Heart right ventricle (tissue), 16 donors: ENCODE measurements at regions not wholly inside any gene's neighbourhood (a gene's known extent, or its start where the extent isn't known, plus 50 kb on each side); places are given as distances from the start of the nearest gene placed in this dataset.

Source experiments
- ATAC-seq, 8 donors: fragments of 200-7000 bp; cut with Tn5 transposase; one replicate each; pipeline ENCODE4 v1.9.1; 2020; ENCODE audit warnings: mild to moderate bottlenecking in 8 of 8, moderate library complexity in 8 of 8, moderate number of reproducible peaks in 1 of 8
- DNase-seq, 2 donors: peaks; one replicate each; pipeline ENCODE4 v3.0.0-alpha.2; 2020
- H3K27ac ChIP-seq, 10 donors: fragments of 200-600 bp; sonication (generic) in 2 of 10; one replicate each; pipeline versions ENCODE4 v1.5.0 to v1.8.0; 2020 to 2022; ENCODE audit warnings: mild to moderate bottlenecking in 3 of 10
- H3K27me3 ChIP-seq, 7 donors: fragments of 200-600 bp; one replicate each; pipeline ENCODE4 v1.8.0; 2021 to 2022; ENCODE audit warnings: mild to moderate bottlenecking in 2 of 7
- H3K36me3 ChIP-seq, 9 donors: fragments of 200-600 bp; sonication (generic) in 1 of 9; one replicate each; pipeline versions ENCODE4 v1.5.0 to v1.8.0; 2020 to 2022; ENCODE audit warnings: mild to moderate bottlenecking in 2 of 9
- H3K4me1 ChIP-seq, 9 donors: fragments of 200-600 bp; sonication (generic) in 1 of 9; one replicate each; pipeline versions ENCODE4 v1.5.0 to v1.8.0; 2020 to 2022; ENCODE audit warnings: mild to moderate bottlenecking in 4 of 9
- H3K4me3 ChIP-seq, 10 donors: fragments of 200-600 bp; sonication (generic) in 2 of 10; one replicate each; pipeline versions ENCODE4 v1.5.0 to v1.8.0; 2020 to 2022; ENCODE audit warnings: mild to moderate bottlenecking in 7 of 10, moderate library complexity in 2 of 10
- H3K9me3 ChIP-seq, 11 donors: fragments of 200-600 bp in 10 of 11; sonication (generic) in 2 of 11; one replicate each; pipeline versions ENCODE4 v1.5.0 to v1.8.0; 2013 to 2022; ENCODE audit warnings: mild to moderate bottlenecking in 2 of 11, control low read depth in 1 of 11, moderate library complexity in 1 of 11
- WGBS, 2 donors: extraction: QIAGEN DNeasy Blood & Tissue Kit; methylation state at CpG; one replicate each; pipeline ENCODE4 v1.1.7; 2013; ENCODE audit warnings: inconsistent platforms in 1 of 2; 5-methylcytosine and 5-hydroxymethylcytosine counted together
- intact Hi-C, 10 donors: fragments of 100-400 bp; cut with DNase I; formaldehyde crosslinking; loops; one replicate each; pipeline versions ENCODE4 v1.11.1 to v1.14.2; 2022
- TF ChIP-seq, protein P1 (sequence below), 9 donors: fragments of 200-600 bp; sonication (generic) in 2 of 9; IDR thresholded peaks; one replicate each; pipeline versions ENCODE4 v1.5.0 to v1.8.0; 2021 to 2022; ENCODE audit warnings: antibody characterized with exemption in 9 of 9, mild to moderate bottlenecking in 5 of 9, moderate library complexity in 1 of 9
- donor health status: Arrhythmogenic right ventricular cardiomyopathy.
- donor health status: ischemic (EF 13 %, LVEDD 7.1; RV severe dilation, severe dysfunction).
- donor health status: healthy with polysubstance abuse.
- donor health status: DM: no; HTN: yes; CAD: no.
- donor health status: DM: no; HTN: no; CAD: no.
- donor health status: ischemic (EF 25% LVEDD 6.9; RV normal size, moderate dysfunction).
- donor health status: ischemic (EF 25% LVEDD 5.7; RV mildly dilated, moderate dysfunction).
- donor health status: healthy.
- donor health status: DM: yes; HTN: yes; CAD: no.
- donor health status: Ischemic cardiomyopathy.
- donor health status: ischemic (EF 35%, LVEDD 5.7; RV mildly dilated, moderate dysfunction).
- donor health status: nonischemic (EF 11% LVEDD 7.7; RV severe dilation, severe dysfunction).
- donor health status: DM: yes; HTN: yes; CAD: no.
- donor health status: PGD.
- donor health status: ischemic (EF 29% LVEDD 5.4; RV normal size, mild dysfunction).
- donor health status: nonischemic (EF 23%, LVEDD 6.1; RV moderate dilation, normal function).

GRCh38 chr2:120421830-120422175, 75.9 kb downstream of the INHBB start:
- intact Hi-C loops, result loop anchor here in 1 of 10 donors (10.0 kb wide), 1 partner anchor 253 kb away; no protein-coding TSS in a partner anchor
- H3K4me1 ChIP-seq, result peaks cover 0 to 12% (median 0%) of the 10 kb centered on the region in 9 donors
- no peaks in the 10 kb centered on the region for H3K9me3 ChIP-seq
- H3K27ac ChIP-seq, result no peak overlapping the region
- peaks cover 0 to 18% (median 9%) of the 10 kb centered on the region in 7 donors for H3K27me3 ChIP-seq
- WGBS, 2 donors, result 53 to 63% methylated on average over 7 of the region's 7 CpGs
- no peaks in the 10 kb centered on the region for H3K36me3 ChIP-seq
- TF ChIP-seq, protein P1, sequence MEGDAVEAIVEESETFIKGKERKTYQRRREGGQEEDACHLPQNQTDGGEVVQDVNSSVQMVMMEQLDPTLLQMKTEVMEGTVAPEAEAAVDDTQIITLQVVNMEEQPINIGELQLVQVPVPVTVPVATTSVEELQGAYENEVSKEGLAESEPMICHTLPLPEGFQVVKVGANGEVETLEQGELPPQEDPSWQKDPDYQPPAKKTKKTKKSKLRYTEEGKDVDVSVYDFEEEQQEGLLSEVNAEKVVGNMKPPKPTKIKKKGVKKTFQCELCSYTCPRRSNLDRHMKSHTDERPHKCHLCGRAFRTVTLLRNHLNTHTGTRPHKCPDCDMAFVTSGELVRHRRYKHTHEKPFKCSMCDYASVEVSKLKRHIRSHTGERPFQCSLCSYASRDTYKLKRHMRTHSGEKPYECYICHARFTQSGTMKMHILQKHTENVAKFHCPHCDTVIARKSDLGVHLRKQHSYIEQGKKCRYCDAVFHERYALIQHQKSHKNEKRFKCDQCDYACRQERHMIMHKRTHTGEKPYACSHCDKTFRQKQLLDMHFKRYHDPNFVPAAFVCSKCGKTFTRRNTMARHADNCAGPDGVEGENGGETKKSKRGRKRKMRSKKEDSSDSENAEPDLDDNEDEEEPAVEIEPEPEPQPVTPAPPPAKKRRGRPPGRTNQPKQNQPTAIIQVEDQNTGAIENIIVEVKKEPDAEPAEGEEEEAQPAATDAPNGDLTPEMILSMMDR (IDR thresholded peaks at IDR 0.05), result no peak
- ATAC-seq, result no peak
- no peak overlapping the region for H3K4me3 ChIP-seq
- DNase-seq, result no peak

DNA sequence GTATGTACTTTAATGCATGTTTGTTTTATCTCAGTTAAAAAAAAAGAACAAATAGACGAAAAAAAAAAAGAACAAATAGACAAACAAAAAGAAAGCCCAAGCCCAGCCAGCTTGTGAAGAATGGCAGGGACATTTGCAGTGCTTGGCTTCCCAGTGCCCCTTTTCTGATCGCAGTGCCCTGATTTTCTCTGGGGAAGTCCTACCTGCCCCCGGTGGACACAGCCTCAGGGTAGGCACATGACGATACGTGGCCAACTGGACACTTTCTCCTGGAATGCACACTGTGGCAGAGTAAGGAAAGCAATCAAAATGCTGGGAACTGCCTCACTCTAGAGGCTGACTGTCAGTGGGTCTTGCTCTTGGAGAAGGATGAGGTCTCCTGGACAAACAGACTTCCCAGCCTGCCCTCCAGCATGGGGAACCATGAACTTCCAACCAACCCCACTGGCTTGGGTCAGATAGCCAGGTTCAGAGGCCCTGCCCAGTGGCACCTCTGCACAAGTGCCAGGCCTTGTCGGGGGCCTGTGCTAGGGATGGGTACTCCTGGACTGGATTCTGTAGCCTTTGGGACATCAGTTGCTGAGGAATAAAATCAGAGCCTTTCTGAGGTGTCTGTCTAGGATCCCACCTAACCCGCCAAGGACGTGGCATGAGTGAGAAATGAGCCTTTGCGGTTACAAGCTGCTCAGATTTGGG, 76.7 kb downstream of the INHBB start:
- Histone ChIP-seq H3K4me3 (no peak overlapping the region), H3K9me3 (no peaks in the 10 kb centered on the region), H3K36me3 (no peaks in the 10 kb centered on the region), H3K4me1 (peaks cover 0 to 12% (median 0%) of the 10 kb centered on the region in 9 donors), H3K27ac (no peak overlapping the region), H3K27me3 (peaks cover 0 to 18% (median 10%) of the 10 kb centered on the region in 7 donors)
- 86 to 88% methylated on average over 9 of the region's 9 CpGs for WGBS, 2 donors
- intact Hi-C loops, result loop anchor here in 1 of 10 donors (10.0 kb wide), 1 partner anchor 252 kb away; no protein-coding TSS in a partner anchor
- TF ChIP-seq, protein P1 (IDR thresholded peaks at IDR 0.05), result no peak
- ATAC-seq (no peak), DNase-seq (no peak)

DNA sequence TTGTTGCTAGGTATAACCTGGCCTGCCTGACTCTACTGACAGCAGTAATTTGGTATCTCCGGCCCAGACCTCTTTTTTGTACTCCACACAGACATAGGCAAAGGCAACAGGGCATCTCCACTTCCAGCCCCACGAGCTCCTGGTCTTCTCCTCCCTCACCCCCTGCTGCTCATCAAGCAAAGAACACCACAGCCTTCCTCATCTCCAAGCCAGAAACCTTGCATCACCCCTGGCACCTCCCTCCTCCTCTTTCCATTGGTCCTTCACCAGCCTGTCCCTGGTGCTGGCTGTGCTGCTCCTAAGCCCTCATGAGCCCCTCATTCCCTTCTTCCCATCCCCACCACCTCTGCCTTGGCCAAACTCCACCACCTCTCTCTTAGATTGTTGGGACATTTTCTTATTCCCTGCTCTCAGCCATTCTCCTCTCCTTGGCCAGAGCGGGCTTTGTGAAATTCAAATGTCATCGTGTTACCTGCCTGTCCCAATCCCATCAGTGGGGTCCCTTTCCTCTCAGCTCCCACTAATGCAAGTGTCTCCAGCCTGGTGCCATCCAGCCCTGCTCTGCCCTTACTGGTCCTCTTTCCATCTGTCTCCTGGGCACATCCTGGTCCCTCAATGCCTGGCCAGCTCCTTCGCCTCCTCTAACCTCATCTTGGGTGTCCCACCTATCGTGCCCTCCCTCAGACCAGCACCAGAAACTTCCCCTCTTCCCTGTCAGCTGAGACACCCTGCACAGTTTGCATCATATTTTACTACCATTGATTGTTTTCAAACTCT, 77.4 kb downstream of the INHBB start:
- no peak overlapping the region for H3K4me3 ChIP-seq
- intact Hi-C loops, result loop anchor here in 1 of 10 donors (10.0 kb wide), 1 partner anchor 251 kb away; no protein-coding TSS in a partner anchor
- DNase-seq (no peak), ATAC-seq (no peak)
- H3K36me3 ChIP-seq, result no peaks in the 10 kb centered on the region
- no peak overlapping the region for H3K27ac ChIP-seq
- WGBS, 2 donors, result 78 to 82% methylated on average over 6 of the region's 6 CpGs
- TF ChIP-seq, protein P1 (IDR thresholded peaks at IDR 0.05), result no peak
- no peaks in the 10 kb centered on the region for H3K9me3 ChIP-seq
- H3K4me1 ChIP-seq, result peaks cover 0 to 12% (median 0%) of the 10 kb centered on the region in 9 donors
- peaks cover 0 to 18% (median 13%) of the 10 kb centered on the region in 7 donors for H3K27me3 ChIP-seq

DNA sequence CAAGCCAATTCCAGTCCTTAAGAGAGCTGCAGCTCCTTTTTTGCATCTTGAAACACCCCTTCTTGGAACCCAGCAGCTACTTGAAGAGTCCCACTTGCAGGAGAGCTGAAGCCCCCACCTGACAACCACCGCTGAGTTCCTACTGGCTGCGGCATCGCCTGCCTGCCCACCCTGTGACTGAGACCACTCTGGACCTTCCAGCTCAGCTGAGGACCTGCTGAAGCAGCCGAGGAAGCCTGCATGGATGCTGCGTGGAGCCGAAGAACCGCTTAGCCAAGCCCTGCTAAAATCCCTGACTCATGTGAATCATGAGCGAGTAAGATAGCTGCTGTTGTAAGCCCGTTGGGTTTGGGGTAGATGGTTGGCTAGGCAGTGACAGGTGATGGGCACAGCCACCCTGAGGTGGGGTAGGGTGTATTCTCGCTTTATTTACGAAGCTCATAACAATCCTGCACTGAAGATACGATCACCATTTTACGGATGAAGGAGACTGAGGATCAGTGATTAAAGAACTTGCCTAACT, 78.4 kb downstream of the INHBB start:
- ATAC-seq (no peak), DNase-seq (no peak)
- Histone ChIP-seq H3K4me3 (no peak overlapping the region), H3K9me3 (no peaks in the 10 kb centered on the region), H3K4me1 (peaks cover 0 to 2% (median 0%) of the 10 kb centered on the region in 9 donors), H3K27me3 (peaks cover 0 to 25% (median 16%) of the 10 kb centered on the region in 7 donors), H3K36me3 (no peaks in the 10 kb centered on the region), H3K27ac (no peak overlapping the region)
- WGBS, 2 donors, result 84 to 91% methylated on average over 13 of the region's 13 CpGs
- TF ChIP-seq, protein P1 (IDR thresholded peaks at IDR 0.05), result no peak
- intact Hi-C loops, result loop anchor here in 1 of 10 donors (10.0 kb wide), 1 partner anchor 250 kb away; no protein-coding TSS in a partner anchor
